GM12865 (cell line): ENCODE measurements at regions not wholly inside any gene's neighbourhood (a gene's known extent, or its start where the extent isn't known, plus 50 kb on each side); places are given as distances from the start of the nearest gene placed in this dataset.

Source experiments
- DNase-seq: peaks from one replicate; pipeline ENCODE4 v3.0.0; 2010; ENCODE audit warnings: low read depth
- H3K4me3 ChIP-seq: 2 replicates; pipeline ENCODE4 v1.5.1; 2011; ENCODE audit warnings: mild to moderate bottlenecking, low read depth, low read length, control low read depth
- TF ChIP-seq, protein P1 (sequence below): IDR thresholded peaks from 2 replicates; pipeline ENCODE4 v1.5.1; 2011; ENCODE audit warnings: low read length, control low read depth, low read depth, inconsistent platforms; ENCODE audit not compliant: insufficient read depth; ENCODE audit errors: missing control alignments

DNA sequence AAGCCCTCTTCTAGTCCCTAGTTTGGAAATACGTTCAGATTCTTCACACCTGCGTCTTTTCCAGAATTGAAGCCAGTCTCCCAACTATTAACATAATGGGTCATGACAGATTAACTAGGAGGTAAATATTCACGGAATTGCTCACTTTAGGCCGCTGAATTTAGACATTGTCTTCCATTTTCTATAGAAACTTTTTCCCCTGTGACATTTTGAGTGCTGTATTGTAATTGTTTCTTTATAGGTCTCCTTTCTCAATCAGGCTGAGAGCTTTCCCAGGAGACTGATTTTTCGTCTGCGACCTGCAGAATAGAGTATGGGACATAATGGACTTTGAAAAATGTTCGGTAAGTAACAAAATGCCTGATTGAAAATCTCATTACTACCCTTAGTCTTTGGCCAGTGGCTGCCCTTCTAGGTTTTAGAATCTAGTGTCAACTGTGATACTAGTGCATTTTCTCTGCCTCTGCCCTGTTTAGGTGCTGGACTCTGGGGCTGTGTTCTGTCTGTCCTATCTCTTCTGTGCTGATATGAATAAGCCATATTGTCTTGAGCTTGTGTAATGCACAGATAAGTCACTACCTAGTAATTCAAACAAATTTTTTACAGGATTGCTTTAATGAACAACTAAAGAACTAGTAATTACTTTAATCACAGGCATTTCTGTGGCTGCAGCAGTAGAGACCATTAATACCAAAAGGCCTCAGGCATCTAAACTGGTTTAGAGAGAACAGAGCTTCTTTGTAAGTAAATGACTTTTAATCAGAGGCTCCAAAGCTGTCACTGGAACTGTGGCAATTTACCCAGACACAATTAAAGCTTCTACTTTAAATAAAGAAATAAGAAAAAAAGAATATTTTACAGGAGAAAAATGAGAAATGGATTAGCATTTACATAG is 122.4 kb upstream of the FREM2 start:
- H3K4me3 ChIP-seq = no peak overlapping the region
- no peak for DNase-seq
- TF ChIP-seq, protein P1, sequence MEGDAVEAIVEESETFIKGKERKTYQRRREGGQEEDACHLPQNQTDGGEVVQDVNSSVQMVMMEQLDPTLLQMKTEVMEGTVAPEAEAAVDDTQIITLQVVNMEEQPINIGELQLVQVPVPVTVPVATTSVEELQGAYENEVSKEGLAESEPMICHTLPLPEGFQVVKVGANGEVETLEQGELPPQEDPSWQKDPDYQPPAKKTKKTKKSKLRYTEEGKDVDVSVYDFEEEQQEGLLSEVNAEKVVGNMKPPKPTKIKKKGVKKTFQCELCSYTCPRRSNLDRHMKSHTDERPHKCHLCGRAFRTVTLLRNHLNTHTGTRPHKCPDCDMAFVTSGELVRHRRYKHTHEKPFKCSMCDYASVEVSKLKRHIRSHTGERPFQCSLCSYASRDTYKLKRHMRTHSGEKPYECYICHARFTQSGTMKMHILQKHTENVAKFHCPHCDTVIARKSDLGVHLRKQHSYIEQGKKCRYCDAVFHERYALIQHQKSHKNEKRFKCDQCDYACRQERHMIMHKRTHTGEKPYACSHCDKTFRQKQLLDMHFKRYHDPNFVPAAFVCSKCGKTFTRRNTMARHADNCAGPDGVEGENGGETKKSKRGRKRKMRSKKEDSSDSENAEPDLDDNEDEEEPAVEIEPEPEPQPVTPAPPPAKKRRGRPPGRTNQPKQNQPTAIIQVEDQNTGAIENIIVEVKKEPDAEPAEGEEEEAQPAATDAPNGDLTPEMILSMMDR = no peak

DNA sequence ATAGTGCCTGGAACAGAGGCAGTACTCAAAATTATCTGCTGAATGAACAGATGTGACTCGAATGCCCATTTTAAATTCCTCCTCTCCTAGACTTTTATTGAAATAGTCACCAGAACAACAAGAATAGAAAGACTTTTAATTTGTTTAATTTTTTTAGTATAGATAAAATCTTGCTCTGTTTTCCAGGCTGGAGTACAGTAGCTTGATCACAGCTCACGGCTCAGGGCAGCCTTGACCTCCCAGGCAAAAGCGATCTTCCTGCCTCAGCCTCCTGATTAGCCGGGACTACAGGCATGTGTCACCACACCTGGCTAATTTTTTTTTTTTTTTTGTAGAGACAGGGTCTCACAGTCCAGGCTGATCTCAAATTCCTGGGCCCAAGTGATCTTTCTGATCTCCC is 120.9 kb upstream of the FREM2 start:
- H3K4me3 ChIP-seq = no peak overlapping the region
- TF ChIP-seq, protein P1 = no peak
- DNase-seq = no peak

- DNase-seq = no peak
- H3K4me3 ChIP-seq = no peak overlapping the region
- TF ChIP-seq, protein P1 = no peak
Observed at GRCh38 chr13:38566519-38566918, 120.4 kb upstream of the FREM2 start.

GRCh38 chr13:38570706-38571105 is 116.2 kb upstream of the FREM2 start:
- no peak overlapping the region for H3K4me3 ChIP-seq
- no peak for DNase-seq
- TF ChIP-seq, protein P1 = no peak

DNA sequence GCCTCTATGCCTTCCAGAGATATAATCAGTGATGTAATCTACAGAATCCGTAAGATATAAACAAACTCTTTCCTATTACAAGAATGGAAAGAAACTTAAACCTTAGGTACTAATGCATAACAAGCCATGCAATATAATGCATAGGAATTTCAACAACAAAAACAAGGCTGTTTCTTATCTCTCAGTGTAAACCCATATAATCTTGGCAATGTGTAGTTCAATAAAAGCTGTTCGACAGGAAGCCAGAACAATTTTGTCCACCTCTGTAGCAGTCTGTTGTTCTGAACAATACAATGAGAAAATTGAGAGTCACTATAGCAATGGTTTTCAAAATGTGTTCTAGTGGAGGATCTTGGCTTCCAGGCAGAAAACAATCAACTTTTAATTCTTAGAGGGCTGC is 111.5 kb upstream of the FREM2 start:
- TF ChIP-seq, protein P1 = no peak
- DNase-seq = no peak

GRCh38 chr13:38577048-38577447 is 109.8 kb upstream of the FREM2 start:
- no peak overlapping the region for H3K4me3 ChIP-seq
- DNase-seq = peak; percentile 3
- TF ChIP-seq, protein P1 = peak; percentile 3

More for the DNA sequence above, 111.5 kb upstream of the FREM2 start:
- H3K4me3 ChIP-seq = no peak overlapping the region
